HG02798 (cell line): ENCODE measurements at regions not wholly inside any gene's neighbourhood (a gene's known extent, or its start where the extent isn't known, plus 50 kb on each side); places are given as distances from the start of the nearest gene placed in this dataset.
"Not testable (repeated sequence)": the region's sequence is repeated elsewhere in the genome, so short reads cannot be mapped to it uniquely, and the experiment has no call there.

Experiments
- ATAC-seq: cut with Tn5 transposase; IDR thresholded peaks from one replicate; pipeline ENCODE4 v1.9.1; 2021; ENCODE audit warnings: mild to moderate bottlenecking; ENCODE audit not compliant: unreplicated experiment, poor library complexity

DNA sequence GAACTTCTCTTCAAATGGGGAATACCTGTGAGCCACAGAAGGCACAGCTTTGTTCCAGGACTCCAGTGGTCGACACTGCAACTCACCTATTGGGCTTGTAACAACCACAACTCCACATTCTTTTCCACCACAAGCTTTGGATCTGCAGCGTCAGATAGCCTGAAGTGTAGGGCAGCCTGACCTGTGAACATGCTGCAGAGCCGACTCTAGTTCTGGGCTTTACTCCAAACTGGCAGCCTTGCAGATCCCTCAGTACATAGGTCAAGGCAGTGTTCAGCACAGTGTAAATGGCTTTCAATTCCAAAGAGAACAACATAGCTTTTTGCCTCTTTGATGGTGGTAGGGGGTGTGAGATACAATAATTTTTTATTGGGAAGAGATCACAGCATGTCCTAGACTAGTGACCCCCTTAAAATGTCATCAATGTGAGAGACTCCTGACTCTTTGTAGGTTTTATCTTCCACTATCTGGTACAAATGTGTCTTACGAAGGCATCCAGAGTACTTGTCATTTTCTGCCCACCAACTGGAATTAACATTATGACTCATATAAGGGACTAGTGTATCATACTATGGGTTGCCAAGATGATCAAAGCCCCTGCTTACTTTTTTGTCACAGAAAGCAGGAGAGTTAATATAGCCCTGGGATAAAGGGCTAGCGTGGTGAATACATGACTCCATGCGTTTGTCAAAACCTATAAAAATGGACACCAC, 149.8 kb downstream of the COPS8 start:
- ATAC-seq: no peak

GRCh38 chr2:237236188-237236587, 150.5 kb downstream of the COPS8 start:
- ATAC-seq: no peak

DNA sequence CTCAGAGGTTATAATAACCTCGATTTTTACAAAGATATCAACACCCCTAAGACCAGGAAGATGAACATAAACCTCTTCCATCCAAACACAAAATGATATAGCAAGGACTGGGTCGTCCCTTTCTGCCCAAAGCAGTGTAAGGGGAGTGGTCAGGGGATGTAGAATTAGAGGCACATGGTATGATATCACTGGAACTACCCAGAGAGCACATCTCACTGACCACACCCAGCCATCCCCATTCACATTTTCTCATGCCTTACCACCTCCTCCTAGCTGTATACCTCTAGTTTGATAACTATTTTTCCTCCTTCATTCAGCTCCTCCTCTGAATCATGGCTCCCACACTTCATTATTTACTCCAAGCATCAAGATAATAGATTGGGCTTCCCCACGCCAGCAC, 152.6 kb downstream of the COPS8 start:
- no peak for ATAC-seq

DNA sequence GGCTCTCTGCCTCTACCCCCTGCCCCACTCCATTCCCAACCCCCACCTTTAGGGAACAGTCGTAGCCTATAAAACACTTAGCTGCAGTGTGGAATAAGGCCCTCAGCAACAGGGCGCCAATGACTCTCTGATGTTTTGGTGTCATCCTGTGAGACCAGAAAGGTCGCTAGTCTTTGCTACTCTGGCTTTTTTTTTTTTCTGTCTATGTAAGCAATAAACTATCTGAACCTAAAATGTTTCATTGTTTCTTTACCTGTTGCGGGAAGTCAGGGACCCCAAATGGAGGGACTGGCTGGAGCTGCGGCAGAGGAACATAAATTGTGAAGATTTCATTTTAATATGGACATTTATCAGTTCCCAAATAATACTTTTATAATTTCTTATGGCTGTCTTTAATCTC, 154.6 kb downstream of the COPS8 start:
- no peak for ATAC-seq

DNA sequence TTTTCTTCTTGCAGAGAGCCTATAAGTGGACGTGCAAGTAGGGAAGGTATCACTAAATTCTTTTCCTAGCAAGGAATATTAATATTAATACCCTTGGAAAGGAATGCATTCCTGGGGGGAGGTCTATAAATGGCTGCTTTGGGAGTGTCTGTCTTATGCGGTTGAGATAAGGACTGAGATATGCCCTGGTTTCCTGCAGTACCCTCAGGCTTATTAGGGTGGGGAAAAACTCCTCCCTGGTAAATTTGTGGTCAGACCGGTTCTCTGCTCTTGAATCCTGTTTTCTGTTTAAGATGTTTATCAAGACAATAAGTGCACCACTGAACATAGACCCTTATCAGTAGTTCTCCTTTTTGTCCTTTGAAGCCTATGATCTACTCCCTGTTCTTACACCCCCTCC, 155.2 kb downstream of the COPS8 start:
- not testable (repeated sequence) for ATAC-seq

DNA sequence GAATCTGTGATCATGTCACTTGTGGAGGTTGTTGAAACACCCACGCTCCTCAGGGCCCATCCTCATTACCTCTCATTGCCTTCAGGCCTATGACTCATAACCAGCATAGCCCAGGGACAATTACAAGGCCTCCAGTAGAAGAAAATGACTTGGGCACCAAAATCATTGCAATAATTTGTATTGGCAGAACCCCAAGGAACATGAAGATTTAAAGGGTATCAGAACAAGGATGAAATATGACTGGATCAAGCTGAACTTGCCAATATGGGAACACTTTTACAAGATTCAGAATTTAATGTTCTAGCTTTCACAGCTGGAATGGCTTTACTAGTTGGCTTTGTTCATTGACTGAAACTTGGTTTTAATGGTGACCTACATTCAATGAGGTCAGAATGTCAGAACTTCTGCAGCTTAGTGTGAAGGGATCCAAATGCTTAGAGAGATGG, 156.4 kb downstream of the COPS8 start:
- no peak for ATAC-seq

DNA sequence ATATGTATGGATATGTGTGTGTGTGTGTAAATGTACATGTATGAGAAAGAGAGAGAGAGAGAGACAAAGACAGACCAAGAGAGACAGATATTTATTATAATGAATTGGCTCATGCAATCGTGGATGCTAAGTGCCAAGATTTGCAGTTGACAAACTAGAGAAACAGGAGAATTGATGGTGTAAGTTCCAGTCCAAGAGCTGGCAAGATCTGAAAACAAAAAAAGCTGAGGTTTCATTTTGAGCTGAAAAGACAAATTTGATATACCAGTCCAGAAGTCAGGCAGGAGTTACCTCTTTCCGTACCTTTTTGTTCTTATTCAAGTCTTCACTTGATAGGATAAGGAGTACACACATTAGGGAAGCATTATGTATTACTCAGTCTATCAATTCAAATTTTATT, 157.8 kb downstream of the COPS8 start:
- ATAC-seq: no peak

GRCh38 chr2:237244178-237244577, 158.5 kb downstream of the COPS8 start:
- ATAC-seq: no peak

DNA sequence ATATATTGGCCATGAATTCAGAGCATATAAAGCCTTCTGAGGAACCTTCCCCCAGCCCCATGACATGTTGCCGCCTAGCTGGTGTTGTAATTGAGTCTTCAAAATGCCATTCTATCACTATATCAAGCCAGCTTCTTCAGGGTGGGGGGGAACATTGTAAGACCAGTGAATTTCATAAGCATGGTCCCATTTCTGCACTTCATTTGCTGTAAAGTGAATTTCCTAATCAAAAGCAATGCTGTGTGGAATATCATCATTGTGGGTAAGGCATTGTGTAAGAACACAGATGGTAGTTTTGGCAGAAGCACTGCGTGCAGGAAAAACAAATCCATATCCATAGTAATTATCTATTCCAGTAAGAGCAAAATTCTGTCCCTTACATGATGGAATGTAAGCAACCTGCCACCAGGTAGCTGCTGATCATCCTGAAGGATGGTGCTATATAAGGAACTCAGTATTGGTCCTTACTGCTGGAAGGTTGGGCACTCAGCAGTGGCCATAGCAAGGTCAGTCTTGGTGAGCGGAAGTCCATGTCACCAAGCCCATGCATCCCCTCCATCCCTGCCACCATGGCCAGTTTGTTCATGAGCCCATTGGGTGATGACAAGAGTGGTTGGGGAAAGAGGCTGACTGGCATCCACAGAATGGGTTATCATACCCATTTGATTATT, 159.4 kb downstream of the COPS8 start:
- ATAC-seq: no peak

- ATAC-seq: no peak
Measured at GRCh38 chr2:237250599-237250998, 163.4 kb downstream of the COL6A3 start.

DNA sequence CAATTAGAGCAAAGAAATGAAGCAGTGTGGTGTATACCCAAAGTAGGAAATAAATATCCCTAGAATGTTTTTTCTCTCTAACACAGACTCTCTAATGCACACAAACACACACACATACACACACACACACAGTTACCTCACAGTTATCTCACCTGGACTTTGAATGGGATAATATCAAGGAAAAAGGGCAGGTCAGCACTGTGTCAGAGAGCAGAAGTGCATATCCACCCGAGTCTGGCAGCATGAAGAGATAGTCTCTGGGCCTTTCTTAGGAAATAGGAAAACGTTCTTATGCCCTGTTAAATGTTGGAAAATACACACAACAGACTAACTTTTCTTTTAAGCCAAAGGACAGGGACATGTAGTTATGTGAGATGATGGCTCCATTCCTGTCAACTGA, 162.0 kb downstream of the COL6A3 start:
- no peak for ATAC-seq

GRCh38 chr2:237253046-237253702, 160.8 kb downstream of the COL6A3 start:
- no peak for ATAC-seq

- no peak for ATAC-seq
Measured at GRCh38 chr2:237254369-237254861, 159.5 kb downstream of the COL6A3 start.

- no peak for ATAC-seq
Measured at GRCh38 chr2:237254911-237255578, 158.9 kb downstream of the COL6A3 start.

GRCh38 chr2:237256887-237257286, 157.1 kb downstream of the COL6A3 start:
- ATAC-seq: no peak

- ATAC-seq: no peak
Measured at GRCh38 chr2:237257471-237257951, 156.5 kb downstream of the COL6A3 start.

DNA sequence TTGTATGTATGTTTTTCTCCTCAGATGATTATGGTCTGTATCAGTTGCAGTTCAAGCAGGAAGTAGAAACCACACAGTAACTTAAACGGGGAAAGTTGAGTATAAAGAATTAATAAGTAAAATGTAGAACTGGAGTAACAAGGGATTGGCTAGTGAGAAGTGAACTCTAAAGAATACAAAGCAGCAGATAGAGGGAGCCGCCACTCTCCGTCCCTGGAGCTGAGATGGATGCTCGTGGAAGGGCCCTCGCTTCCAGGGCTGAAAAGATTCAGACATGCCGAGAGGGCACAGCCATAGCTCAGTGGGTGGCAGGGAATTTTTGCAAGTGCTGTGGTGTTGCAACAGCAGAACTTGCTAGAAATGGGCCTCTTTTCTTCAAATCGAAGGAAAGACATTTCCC, 155.8 kb downstream of the COL6A3 start:
- ATAC-seq: no peak

DNA sequence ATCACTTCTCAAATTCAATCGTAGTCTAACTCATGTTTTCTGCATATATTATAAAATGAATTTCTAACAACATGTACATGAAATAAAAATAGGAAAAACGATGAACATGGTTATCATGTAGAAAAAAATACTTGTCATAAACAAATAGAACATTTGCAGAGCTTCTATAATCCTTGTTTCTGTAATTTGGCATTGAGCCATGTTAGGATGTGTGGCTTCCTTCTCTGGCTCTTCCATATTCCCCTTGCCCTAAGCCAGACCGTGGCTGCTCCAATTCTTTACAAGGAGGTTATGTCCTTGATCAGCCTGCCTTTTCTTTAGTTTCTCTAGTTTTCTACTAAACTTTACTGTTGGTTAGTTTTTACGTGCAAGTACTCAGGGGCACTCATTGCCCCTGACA, 155.3 kb downstream of the COL6A3 start:
- ATAC-seq: no peak

- ATAC-seq: no peak
Measured at GRCh38 chr2:237259201-237259600, 154.8 kb downstream of the COL6A3 start.

GRCh38 chr2:237260039-237260620, 153.8 kb downstream of the COL6A3 start:
- ATAC-seq: no peak
